ENCODE measurements at regions not wholly inside any gene's neighbourhood (a gene's known extent, or its start where the extent isn't known, plus 50 kb on each side); places are given as distances from the start of the nearest gene placed in this dataset.

DNA sequence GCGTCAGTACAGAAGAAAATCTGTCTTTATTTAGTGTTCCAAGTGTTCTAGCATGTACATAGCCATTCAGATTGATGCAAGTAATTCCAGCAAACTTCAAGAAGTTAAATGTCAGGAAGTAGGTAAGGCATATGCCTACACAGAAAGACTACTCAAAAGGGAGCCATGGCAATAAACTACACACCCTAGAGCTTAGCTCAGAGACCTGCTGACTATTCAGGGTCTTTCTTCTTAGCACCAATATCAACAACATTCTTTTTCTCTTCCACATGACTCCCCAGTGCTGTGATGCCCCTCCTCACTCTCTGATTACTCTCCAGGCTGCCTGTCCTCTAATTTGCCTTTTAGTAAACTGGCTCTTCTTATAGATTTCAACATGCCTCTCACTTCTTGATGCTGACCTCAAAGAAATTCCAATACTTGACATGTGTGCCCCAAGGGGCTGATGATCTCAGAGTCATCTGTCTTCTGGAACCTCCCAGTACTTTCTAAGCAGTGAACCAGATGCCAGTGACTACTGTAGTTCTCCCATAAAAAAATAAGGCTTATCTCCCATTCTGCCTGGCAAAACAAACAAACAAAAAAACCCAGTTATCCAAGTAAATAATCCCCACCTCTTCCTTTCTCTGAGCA, 909.2 kb upstream of the FANCL start:
- no peak for DNase-seq

DNA sequence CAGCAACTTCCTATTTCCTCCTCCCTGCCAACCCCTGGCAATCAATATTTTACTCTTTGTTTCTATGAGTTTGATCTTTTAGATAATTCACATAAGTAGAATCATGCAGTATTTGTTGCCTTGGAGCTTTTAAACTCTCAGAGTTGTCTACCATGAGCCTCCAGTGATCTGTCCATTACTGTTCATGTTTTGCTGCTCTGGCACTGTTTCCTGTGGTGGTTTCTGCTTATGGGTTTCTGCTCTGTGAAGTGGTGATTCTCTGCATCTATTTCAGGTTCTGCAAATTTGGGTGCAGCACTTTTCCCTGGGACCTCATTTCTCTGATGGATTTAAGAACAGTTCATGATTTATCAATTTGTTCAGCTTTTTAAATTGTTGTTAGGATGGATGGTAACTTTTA, 908.1 kb upstream of the FANCL start:
- DNase-seq: no peak

DNA sequence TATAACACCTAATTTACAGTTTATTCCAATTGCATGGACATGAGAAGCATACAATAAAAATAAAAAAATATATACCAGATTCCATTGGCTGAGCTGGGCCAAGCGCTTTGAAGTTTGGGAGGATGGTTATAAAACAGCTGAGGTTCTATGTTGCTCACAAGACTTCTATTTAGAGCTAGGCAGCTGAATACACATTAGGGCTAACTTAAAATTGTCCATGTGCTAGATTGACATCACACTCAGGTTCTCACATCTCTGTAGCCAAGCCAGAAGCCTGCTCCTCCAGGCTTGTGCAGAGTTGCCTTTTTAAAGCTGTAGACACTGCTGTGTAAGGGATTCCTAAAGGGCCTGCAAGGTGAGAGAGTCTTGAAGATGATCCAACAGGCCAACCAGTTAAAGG, 871.1 kb upstream of the FANCL start:
- no peak for DNase-seq

DNA sequence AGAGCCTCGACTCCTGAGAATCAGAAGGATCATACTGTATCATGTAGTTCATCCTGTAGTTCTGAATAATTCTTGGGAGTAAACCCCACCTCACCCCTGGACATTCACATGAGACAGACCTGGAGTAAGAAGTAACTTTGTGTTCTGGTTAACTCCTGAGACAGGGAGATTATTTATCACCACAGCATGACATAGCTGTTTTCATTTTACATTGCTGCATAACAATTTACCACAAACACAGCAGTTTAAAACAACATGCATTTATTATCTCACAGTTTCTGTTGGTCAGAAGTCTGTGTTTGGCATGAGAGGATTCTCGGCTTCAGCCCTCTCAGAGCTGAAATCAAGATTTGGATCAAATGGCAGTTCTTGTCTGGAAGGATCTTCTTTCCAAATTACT, 855.8 kb upstream of the FANCL start:
- no peak for DNase-seq

DNA sequence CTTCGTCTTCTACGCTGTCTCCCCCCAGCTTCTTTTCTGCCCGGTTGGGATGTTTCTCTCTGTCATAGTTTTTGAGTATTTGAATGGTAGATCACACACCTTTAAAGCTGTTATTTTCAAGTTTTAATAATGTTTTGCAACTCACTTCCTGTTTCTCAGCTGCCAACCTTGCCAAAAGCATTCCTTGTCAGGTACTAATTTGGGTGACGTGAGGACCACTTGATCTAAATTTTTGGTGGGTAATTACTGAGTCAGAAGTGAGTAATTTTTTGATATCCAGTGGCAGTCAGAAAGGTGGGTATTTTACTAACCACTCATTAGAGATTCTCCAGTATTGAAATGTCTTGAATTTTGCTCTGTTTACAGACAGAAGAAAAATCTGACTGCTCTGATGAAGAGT, 852.4 kb upstream of the FANCL start:
- DNase-seq: no peak

DNA sequence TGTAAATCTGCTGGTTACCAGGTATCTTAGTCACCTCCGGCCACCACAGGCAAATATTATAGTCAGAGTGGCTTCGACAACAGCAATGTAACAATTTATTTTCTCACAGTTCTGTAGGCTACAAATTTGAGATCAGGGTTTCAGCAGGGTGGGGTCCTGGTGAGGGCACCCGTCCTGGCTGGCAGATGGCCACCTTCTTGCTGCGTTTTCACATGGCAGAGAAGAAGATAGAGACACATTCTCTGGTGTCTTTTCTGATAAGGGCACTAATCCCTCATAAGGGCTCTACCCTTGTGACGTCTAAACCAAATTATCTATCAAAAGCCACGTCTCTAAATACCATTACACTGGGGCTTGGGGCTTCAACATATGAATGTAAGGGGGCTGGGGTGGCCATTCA, 843.2 kb upstream of the FANCL start:
- no peak for DNase-seq

DNA sequence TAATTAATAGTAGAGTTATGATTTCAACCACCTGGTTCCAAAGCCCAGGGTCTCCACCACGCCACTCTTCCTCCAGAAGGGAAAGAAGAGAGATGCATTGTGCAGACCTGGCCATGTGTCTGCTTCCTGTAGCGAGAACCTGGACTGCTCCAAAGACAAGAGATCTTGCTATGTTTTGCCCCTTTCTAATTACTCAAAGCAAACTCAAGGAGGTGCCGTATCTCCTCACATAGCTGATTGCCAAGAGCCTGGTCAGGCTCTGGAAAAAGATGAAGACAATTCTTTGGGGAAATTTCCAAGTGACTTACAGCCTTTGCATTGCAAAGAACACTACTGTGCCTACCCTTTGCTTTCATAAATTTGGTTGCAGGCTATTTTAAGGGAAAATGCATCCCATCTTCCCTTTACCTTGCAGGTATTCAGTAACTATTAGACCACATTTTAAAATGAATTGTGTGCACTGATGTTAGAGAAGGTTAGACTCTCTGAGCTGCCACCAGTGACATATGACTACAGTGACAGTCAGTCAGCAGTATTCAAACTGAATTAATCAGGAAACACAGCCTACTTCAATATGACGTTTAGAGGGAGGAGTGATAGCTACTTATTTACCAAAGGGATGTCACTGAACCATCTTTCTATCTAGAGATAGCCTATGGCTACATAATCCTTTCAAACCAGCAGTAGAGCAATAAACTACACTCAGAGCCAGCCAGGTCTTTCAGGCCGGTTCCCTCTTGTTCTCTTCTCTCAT, 842.1 kb upstream of the FANCL start:
- no peak for DNase-seq

DNA sequence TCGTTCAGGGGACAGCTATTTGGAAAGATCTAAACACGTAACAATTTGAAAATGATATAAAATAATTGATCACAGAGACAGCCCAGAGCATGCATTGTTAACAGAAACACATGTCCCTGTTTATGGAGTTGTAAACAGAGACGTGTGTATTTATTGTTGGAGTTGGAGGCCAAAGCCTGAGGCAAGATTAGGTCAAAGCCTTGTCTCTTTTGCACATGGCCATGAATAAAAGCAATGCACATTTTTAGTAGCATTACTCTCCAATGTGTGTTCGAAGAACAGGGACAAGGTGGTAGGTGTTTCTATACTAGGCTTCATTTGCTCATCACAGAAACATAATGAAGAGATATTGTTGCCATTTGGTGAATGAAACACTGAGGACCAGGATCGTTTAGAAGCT, 841.5 kb upstream of the FANCL start:
- no peak for DNase-seq

DNA sequence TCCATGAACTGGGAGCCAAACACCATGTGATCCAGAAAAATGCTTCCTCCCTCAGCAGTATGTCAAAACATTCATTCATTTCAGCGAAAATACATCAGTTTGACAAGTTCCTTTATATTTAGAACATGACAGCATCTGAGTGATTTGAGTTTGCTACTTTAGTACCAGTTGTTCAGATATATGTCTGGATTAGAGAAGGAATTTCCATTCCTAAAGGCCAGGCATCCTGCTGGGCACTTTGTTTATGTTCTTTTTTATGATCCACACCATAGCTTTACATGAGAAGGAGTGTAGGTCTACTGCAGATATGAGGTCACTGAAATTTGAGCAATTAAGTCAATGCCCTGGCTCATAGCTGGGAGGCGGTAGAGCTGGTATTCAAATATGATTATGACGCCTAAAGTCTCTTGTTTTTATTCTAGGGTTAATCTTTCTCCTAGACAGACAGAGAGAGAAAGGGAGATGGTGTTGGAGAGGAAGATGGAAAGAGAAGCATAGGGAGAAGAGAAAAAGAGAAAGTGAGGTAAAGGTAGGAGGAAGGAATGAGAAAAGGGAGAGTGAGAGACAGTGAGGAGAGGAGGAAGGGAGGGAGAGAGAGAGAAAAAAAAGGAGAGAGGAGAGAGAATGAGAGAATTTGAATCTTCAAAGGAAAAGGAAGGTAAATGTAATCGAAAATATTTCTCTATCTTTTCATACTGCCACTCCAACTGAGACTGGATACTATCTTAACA, 839.5 kb upstream of the FANCL start:
- DNase-seq: no peak

DNA sequence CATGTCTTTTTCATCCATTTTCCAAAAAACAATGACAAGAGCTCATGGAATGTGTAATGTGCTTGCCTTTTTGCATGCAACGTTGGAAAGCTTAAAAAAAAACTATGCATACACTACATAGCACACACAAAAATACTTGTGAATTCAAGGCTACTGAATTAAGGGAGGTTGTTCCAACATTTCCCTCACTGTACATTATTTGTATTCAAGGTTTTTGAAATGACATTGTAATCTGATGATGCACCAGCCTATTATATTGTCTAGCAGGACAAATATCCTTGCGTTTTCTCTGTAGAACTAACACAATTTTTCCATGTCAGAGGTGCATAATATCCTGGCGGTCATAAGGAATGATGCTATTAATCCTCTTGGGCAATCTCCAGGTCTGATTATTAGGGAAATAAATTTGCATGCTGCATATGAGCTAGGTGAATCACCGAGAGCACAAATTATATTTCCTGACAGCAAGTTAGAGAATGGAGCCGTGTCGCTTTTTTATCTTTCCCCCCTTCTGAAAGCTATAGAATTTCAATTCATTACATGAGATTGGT, 836.9 kb upstream of the FANCL start:
- DNase-seq: no peak

DNA sequence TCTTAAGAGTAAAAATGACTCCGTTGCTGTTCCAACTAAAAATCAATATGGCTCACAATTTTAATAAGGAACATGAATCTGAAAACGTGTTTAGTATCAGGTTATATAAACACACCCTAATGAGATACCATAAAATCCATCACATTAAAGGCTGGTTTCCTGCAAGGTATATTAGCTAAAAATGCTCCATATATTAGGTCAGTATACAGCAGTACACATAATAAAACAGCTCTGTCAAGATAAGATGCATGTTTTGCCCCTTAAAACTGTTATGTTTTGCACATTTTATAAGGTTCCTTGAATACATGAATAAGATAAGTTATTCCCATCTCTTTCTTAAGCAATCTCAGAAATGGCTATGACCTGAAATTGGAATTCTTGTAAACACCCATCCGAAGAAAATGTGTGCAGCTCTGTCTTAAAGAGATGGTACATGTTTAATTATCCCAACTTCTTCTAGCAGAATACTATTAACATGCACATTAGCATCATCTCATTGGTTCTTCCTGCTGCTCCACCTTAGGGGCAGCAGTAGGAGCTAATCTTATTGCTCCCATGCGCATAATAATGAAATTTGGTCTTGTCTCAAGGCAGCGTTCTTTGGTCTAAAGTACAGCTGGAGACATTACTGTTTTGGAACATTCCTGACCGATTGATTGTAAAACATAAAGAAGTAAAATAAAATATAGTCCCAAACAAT, 836.1 kb upstream of the FANCL start:
- DNase-seq: no peak

DNA sequence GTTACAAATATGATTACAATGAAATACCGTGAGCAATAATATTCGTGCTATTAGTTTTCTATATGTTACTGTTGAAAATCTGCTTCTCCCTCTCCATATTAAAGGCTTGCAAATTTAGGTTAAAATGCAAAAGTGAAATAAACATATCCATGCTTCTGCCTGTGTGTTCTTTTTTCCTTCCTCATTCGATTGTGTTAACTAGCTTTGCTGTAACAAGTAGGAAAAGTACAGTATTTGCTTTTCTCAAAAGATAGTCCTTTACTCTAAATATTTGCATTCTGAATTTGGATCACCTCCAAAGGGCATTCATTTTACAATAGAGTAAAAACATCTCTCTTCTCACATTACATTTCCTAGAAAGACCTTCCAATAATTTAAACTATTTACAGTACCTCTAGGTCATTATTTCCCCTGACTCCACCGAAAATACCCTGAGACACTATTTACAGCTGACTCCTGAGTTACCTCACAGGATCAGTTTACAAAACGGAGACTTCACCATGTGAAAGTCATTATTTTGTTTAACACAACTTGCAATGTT, 835.0 kb upstream of the FANCL start:
- DNase-seq: no peak

DNA sequence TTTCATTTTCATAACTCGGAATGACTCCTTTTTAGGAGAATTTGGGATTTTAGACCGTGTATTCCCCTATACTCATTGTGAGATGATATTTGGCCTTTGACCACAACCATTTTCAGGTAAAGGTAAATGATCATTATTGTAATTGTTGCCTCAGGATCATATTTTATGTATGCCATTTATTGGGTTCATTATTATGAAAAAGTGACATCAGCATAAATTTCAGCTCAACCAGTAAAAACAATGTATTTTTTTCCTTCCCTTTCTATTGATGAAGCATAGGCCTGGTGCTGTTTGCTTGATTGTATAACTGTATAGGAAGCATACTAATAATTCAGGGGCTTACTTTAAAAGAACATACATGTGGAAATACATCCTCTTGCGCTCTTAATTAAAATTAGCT, 832.9 kb upstream of the FANCL start:
- no peak for DNase-seq

DNA sequence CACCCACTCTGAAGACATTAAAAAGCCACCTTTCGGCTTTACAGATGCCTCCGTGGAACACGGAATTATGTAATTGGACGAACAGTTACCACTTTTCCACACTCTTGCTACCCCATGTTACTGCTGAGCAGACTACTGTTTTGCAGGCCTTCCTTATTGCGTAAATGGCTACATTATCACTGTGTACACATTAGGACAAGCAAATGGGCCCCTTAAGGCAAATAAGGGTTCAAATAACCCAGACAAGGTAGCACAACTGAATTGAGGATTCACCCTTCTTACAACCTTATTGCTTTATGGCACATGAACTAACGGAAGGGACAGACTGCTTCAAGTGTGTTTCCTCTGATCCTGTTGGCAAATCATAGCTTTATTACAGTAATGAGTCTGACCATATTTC, 832.2 kb upstream of the FANCL start:
- DNase-seq: no peak

DNA sequence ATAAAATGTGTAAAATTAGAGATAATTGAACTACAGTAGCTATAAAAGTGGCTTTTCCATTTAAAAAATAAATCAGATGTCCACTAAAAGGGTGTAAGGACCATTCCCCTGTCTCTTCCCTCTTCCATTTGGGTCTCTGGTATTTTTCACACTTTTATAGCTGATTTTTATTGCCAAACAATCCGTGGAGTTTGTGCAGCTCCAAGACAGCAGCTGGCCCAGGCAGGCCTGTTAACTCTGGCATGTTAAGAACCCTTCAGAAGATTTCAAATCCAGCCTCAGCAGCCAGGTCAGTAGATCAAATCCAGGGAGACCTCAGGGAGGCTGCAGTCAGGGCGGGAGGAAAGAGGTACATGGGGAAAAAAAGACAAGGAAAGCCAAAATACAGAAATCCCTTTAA, 827.1 kb upstream of the FANCL start:
- no peak for DNase-seq

DNA sequence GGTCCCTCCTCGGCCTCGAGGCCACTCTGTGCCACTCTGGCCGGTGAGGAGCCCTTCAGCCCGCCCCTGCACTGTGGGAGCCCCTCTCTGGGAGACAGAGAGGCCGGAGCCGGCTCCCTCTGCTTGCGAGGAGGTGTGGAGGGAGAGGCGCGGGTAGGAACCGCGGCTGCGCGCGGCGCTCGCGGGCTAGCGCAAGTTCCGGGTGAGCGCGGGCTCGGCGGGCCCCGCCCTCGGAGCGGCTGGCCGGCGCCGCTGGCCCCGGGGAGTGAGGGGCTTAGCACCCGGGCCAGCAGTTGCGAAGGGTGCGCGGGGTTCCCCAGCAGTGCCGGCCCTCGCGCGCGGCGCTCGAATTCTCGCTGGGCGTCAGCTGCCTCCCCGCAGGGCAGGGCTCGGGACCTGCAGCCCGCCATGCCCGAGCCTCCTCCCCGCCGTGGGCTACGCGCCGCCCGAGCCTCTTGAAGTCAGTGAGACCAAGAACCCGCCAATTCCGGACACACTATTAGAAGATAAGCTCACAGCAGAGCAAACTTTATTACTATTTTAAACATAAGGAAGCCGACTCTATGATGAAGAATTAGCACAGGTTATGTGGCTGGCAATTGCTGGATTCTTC, 825.8 kb upstream of the FANCL start:
- DNase-seq: no peak

DNA sequence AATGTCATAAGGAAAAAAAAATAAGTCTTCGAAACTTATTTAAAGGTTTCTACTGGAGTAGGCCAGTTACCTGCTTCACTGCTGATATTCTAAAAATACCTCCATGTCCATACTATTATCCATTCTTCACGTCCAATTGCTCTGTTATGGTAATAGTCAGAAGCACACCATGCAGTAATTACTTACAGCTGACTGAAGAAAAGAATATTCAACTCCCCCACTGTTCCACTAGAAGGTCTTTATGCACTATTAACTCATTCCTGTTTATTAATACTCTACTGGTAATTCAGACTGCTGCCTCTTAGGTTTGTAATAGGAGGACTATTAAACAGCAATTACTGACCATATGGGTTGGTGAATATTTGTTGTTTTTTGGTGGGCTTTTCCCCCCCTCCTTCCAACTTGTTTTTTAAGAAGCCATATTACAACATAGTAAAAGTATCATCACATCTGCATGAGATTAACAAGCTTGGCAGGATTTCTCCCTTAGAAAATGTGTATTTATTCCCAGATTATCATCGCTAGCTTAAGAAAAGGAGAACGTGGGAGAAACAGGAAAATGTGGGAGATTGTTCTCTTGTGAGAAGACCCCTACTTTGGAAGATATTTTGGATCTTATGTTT, 806.4 kb upstream of the FANCL start:
- DNase-seq: peak; percentile 38

DNA sequence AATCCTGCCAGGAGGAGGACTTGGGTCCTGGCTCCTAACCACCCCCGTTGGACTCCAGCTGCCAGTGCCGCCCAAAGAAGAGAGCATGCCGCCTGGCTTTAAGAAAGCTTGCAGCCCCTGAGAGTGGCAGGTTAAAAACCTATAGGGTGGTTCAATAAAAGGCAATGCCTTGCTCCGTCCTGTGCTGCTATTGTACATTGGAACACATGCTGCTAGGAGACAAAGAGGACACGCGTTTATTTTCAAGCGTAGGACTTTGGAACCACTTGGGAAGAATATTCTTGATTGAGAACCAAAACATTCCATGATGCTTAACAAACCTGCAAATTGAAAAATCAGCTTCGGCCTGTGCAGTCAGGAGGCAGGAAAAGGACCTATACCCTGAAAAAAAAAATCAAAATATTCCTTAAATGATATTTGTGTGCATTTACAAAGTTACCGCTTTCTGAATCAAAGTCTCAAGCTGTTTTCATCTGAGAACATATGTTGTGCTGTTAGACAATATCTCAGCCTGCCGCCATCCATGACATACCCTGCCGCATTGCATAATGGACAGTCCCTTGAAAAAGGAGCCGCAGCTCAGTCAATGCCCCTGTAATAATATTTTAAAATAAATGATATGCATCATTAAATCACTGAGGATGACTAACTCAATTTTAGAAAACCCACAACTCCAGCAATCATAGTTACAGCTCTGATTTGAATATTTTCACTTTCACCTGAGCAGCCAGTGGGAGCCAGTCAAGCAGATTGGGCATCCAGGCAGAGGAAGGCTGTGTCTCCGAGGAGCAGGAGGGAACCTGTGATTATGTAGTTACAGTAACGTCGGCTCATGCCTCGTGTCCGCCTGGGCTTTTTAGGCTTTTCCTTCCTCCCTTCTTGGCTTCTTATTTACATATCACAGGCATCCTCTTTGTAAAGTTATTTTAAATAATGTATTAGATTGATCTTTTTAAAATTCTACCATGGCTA, 805.6 kb upstream of the FANCL start:
- no peak for DNase-seq

DNA sequence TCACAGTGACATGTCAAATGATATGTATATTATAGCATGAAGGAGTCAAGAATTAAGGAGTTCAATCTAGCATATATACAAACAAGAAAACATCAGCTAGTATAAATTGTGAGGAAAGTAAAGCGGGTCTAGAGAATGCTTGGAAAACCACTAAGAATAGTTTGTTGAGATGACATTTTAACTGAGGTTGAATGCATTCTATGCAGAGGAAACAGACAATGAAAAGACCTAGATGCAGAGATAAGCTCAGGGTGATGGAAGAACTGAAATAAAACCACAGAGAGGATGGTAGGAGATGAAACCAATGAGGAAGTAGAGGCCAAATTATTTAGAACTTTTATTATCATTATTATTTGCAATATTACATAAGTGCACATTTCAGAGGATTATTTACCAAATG, 803.6 kb upstream of the FANCL start:
- no peak for DNase-seq

DNA sequence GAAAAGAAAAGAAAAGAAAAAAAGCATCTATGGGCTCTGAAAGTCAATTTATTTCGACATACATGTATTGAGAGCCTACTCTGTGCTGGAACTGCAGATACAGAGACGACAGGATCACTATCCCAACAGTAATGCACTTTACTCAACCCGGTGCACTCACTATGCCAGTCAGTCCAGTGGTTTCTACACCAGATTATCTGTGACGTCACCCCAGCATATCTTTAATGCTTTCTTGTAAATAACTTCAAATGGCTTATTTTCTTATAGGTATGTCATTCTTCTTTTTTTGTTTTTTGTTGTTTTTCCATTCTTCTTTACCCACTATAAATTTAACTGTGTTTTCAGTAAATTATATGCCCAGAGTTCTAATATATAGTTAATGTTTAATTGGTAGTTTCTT, 800.0 kb upstream of the FANCL start:
- DNase-seq: no peak

DNA sequence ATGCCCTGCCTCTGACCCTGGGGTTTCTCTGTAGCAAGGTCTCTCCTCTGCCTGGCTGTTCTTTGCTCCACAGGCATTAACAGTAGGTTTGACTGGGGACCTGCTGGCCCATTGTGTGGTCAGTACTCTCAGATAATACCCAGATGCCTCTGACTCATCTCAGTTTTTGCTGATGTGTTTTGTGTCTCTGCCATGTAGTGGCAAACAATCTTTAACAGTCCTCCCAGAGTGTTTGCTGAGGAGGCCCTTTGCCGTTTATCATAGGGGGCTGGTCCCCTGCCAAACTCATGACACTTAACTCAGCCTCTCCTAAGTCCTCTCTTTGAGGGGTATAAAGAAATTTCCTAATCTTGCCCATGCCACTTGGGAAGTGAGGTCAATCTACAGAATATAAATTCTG, 793.7 kb upstream of the FANCL start:
- no peak for DNase-seq

Data from hindlimb muscle (tissue), 1 donor.